NOMO-1 (cell line): ENCODE measurements at regions not wholly inside any gene's neighbourhood (a gene's known extent, or its start where the extent isn't known, plus 50 kb on each side); places are given as distances from the start of the nearest gene placed in this dataset.
"Not testable (repeated sequence)": the region's sequence is repeated elsewhere in the genome, so short reads cannot be mapped to it uniquely, and the experiment has no call there.

ENCODE experiments used
- DNase-seq, 2 experiments: peaks; one replicate each; lab custom pipeline; 2025; ENCODE audit not compliant: unreplicated experiment in 2 of 2; lab: John Stamatoyannopoulos, UW

DNA sequence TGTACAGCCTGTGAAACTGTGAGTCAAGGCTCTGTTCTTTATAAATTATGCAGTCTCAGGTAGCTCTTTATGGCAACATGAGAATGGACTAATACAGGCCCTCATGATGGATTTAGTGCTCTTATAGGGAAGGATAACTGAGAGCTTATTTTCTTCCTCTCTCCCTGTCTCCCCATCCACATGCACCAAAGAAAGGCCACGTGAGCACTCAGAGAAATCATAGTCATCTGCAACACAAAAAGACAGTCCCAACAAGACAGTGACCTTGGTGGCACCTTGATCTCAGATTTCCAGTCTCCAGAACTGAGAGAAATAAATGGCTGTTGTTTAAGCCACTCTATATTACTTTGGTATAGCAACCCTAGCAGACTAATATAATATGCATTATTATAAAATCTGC lies 2133.6 kb upstream of the ACO1 start:
- DNase-seq = no peak

DNA sequence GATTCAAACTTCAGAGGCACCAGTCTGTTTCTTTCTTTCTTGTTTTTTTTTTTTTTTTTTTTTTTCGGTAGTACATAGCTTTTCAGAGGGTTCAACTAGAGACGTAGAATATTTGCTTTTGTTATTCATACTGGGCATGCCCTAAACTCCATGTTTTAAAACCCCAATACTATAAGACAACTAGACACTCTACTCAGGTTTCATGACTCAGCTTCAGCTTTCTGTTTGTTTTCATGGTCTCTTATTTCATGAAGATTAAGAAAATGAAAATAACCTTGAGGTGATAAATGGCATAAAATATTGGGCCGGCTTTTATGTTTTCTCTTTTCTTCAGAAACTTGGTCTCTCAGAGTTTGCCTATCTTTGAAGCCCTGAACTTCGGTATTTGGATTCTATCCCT lies 2126.3 kb upstream of the ACO1 start:
- DNase-seq = no peak

DNA sequence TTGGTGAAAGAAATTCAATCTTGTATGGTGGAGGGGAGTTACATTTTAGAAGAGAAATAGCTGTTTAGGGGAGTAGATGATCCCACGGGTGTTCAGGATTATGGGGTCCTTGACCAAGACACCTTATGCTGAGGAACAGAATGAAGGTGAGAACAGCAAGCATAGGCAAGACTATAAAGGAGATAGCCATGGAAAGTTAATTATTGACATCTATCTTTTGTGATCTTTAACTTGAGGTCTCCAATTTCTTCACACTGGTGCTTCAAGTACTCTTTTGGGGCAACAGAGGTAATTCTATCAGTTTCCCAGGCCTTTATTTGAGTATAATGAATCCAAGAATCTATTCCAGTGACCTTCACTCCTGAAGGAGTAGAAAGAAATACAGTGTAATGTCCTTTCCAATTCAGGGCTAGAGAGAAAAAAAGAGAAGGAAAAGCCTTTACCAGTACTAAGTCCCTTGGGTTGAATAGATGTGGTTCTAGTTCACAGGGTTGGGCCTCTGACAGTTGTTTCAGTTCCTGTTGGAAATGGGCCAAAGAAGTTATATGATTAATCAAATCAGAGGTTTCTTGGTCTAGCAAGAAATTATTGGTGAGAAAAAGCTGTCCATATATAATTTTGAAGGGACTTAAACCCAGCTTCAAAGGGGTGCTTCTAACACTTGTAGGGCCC lies 2104.1 kb upstream of the ACO1 start:
- no peak for DNase-seq

DNA sequence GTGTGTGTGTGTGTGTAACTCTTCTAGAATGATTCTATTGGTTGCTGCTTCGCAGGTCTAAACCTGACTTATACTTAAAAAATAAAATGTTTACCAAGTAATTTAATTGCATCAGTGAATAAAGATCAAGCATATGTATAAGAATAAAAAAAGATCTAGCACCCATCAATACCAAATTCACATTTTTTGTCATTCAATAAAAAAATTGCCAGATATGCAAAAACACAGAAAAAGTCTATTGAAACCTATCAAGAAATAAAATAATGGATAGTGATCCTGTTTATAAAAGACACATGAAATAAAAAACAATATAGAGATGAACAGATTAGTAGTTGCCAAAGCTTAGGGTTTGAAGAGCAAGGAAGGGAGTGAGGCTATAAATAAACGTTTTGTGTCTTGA lies 2095.0 kb upstream of the ACO1 start:
- no peak for DNase-seq

DNA sequence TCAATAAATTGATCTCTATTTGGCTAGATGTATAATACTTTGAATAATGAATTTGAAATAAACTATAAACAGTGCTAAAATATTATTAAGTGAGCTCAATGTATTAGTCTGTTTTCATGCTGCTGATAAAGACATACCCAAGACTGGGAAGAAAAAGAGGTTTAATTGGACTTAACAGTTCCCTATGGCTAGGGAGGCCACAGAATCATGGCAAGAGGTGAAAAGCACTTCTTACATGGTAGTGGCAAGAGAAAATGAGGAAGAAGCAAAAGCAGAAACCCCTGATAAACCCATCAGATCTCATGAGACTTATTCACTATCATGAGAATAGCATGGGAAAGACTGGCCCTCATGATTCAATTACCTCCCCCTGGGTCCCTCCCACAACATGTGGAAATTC lies 2092.4 kb upstream of the ACO1 start:
- not testable (repeated sequence) for DNase-seq

DNA sequence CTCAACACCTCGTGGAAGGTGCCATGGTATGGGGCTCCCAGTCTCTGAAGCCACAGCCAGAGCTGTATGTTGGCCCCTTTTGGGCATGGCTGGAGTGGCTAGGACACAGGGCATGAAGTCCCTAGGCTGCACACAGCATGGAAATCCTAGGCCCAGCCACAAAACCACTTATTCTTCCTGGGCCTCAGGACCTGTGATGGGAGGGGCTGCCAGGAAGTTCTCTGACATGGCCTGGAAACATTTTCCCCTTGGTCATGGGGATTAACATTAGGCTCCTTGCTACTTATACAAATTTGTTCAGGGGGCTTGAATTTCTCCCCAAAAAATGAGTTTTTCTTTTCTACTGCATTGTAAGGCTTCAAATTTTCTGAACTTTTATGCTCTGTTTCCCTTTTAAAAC lies 2091.2 kb upstream of the ACO1 start:
- no peak for DNase-seq

DNA sequence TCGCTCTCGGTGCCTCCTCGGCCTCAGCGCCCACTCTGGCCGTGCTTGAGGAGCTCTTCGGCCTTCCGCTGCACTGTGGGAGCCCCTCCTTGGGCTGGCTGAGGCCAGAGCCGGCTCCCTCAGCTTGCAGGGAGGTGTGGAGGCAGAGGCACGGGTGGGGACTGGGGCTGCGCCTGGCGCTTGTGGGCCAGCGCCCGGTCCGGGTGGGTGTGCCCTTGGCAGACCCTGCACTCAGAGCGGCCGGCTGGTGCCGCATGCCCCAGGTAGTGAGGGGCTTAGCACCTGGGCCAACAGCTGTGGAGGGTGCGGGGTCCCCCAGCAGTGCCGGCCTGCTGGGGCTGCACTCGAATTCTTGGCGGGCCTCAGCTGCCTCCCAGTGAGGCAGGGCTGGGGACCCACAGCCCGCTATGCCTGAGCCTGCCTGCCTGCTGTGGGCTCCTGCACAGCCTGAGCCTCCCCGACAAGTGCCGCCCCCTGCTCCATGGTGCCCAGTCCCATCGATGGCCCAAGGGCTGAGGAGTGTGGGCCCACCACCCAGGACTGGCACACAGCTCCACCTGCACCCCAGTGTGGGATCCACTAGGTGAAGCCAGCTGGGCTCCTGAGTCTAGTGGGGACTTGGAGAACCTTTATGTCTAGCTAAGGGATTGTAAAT lies 2085.2 kb upstream of the ACO1 start:
- DNase-seq = no peak

DNA sequence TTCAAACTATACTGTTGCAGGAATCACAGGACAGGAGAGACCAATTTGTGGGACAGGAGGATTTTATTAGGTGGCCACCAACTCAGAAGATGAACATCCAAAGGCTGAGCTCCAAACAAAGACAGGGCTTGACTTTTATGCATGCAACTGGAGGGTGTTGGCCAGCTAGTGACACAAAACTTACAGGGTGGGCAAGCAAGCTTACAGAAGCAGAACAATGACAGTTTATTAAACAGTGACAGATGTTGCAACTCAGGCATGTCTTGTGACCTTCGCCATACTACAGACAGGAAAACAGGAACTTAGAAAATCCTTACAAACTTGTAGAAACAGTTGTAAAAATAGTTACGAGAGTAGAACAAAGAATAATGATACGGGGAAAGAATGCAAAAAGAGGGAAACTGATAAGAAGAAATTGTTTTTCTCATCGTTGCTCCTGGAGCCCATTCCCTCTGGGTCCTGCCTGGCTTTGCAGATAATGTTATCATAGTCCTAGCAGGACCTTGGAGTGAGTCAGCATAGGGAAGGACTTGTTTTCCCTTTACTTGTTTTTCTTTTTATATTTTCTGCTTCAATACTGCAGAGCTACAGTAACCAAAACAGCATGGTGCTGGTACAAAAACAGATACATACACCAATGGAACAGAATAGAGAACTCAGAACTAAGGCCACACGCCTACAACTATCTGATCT lies 2083.0 kb upstream of the ACO1 start:
- no peak for DNase-seq

DNA sequence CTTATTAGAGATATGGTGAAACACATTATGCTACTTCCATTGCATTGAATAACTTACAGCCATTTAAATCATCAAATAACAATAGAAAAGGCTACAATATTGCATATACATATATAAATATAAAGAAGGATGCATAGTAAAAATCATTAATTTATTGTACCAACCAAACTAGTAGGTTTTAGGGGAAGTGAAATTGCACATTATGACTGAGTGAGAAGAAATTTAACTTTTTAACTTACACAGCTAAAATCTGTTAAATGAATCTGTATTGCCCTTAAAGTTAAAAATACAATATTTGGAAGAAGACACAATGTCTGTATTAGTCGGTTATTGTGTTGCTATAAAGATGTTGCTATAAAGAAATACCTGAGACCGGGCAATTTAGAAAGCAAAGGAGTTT lies 2073.7 kb upstream of the ACO1 start:
- DNase-seq = no peak

DNA sequence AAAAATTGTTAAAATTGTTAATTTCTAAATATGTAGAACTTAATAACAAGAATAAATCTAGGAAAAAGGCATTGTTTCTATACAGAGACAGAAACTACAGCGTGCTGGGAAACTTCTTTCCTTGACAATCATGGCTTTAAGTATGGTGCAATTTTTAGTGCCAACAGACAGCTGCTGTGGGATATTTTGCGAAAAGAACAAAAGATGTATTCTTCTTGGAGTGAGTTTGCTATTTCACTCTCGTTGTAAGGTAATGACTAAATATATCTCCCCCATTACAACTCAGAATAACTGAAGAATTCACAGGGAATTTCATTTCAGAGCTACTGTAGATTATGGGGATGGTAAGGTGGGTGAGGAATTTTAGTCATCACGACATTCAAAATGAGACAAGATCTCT lies 2055.0 kb upstream of the ACO1 start:
- no peak for DNase-seq

DNA sequence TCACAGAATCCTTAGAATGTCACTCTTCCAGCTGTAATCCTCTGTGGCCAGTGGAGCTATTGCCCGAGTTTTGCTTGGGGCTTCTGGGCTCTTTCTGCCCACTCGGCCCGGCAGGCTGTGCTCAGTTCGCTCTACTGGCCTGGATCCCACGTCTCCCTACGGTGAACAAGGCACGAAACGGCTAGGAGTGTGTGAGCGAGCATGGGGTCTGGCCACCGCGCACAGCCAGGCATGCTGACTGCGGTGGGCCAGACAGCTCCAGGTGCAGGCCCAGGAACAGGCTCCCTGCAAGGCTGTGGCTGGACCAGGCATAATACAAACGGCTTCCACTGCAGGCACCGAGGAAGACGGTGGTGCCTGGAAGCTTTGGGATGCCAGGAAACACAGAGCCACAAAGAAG lies 2035.5 kb upstream of the ACO1 start:
- no peak for DNase-seq

DNA sequence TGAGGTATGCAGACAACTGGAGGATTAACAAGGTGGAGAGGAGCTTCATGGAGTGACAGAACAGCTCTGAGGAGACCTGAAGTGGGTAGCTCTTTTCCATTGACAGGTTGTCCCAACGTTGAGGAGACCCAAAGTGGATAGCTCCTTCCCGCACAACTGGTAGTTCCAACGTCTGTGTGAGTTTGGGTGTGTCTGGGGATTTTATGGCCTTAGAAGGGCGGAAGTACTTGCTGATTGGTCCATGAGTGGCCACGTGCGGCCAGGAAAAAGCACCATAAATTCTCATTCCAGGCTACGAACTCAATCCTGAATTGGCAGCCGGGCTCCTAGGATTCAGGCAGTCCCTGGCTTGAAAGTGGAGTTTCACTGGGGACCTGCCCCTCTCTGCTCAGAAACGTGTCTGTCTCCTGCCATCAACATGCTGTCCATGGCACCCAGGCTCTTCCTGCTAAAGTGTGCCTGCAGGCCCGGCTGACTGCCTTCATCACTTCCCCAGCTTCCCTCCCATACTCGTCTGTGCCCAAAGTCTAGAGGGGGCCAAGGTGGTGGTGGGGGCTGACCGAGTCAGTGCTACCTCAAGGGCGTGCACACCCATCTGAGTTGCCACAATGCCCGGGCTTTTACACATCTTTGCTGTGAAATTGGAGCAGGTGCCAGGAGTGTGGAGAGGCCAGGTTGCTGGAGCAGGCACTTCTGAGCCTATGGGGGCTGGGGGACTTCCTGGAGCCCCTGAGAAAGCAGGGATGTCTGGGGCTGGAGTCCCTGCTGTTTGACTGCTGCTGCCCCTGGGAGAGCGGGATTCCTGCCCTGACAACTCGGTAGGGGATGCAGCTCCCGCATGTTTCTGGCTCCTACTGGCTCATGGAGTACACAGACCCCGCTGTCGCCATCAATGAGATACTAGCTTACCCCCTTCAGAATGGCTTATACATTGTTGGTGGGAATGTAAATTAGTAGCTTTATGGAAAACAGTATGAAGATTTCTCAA lies 2034.6 kb upstream of the ACO1 start:
- DNase-seq = no peak

DNA sequence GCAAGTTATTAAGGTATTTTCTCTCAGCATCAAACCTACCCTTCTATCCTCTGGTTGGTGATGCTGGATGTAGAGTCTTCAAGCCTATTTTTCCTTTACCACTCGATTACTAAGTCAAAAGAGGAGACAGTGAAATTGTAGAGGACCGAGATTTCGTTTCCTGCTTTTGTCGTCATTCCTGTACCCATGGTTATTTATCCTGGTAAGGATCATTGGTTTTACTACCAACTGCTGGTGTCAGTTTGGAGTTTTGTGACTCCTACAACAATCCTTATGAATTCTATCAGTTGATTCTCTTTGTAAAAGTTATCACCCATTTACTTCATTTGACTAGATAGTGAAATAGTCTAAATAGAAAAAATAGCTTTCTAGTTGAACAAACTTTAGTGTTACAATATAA lies 2028.2 kb upstream of the ACO1 start:
- no peak for DNase-seq

DNA sequence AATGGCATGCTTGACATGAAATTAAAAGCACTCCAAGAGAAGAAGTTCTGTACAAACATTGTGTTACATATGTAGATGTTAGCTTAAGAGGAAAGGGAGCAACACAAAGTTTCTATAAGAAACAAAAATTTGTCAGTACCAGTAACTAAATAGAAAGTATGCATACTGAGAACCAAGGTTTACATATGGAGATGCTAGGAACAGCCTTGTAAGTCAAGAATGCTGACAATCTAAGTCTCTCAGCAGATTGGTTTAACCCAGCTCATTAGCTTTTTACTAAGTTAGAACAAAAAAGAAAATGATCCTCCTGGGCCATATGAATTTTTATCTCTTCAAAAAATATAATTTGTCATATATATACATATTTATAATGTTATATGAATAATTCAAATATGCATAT lies 2022.1 kb upstream of the ACO1 start:
- DNase-seq = no peak

DNA sequence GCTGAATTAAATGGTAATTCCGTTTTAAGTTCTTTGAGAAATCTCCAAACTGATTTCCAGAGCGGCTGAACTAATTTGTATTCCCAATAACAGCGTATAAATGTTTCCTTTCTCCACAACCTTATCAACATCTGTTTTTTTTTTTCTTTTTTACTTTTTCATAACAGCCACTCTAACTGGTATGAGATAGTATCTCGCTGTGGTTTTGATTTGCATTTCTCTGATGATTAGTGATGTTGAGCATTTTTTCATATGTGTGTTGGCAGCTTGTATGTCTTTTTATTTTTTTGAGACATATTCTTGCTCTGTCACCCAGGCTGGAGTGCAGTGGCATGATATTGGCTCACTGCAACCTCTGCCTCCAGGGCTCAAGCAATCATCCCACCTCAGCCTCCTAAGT lies 2018.3 kb upstream of the ACO1 start:
- not testable (repeated sequence) for DNase-seq

DNA sequence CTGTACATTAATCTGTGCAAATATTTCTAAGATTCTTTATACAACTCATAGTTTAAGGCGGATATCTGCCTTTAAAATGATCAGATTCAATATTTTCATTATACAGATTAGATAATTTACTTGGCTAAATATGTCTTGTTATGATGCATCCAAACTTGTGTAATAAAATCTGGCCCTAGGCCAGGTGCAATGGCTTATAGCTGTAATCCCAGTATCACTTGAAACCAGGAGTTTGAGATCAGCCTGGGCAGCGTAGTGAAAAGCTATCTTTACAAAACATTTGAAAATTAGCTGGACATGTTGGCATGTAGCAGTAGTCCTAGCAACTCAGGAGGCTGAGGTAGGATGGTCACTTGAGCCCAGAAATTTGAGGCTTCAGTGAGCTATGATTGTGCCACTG lies 2002.2 kb upstream of the ACO1 start:
- DNase-seq = no peak

DNA sequence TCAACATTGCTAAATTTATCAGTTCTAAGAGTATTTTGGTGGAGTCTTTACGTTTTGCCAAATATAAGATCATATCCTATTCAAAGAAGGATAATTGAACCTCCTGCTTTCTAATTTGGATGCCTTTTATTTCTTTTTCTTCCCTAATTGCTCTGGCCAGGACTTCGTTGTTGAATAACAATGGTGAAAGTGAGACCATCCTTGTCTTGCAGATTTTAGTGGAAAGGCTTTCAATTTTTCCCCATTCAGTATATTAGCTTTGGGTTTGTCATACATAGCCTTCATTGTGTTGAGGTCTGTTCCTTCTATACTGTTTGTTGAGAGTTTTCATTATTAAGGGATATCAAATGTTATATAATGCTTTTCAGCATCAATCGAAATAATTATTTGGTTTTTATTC lies 1974.2 kb upstream of the ACO1 start:
- DNase-seq = no peak

DNA sequence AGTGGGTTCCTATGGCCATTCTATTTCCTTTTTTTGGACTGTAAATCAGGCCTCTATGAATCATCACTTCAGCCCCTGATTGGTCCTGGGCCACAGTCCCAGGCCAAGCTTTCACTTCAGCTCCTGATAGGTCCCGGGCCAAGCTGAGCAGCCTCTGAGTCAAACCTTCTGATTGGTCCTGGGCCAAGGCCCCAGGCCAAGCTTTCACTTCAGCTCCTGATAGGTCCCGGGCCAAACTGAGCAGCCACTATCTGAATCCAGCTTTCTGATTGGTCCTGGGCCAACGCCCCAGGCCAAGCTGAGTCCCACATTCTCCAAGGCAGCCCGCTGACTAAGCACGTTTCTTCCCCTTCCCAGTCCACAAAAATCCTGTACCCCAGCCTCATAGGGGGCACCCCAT lies 1972.9 kb upstream of the ACO1 start:
- no peak for DNase-seq

DNA sequence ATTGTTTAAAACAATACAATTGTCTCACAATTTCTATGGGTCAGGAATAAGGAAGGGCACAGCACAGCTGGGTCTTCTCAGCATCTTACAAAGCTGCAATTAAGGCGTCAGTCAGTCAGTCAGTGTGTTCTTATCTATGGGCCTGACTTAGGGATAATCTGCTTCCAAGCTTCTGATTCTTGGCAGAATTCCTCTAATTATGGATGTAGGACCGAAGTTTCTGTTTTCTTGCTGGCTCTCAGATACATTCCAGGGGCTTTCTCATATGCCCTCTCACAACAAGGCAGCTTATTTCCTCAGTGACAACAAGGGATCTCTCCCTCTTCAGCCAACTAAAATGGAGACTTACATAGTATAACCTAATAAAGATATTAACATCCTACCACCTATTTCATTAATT lies 1925.3 kb upstream of the ACO1 start:
- no peak for DNase-seq

DNA sequence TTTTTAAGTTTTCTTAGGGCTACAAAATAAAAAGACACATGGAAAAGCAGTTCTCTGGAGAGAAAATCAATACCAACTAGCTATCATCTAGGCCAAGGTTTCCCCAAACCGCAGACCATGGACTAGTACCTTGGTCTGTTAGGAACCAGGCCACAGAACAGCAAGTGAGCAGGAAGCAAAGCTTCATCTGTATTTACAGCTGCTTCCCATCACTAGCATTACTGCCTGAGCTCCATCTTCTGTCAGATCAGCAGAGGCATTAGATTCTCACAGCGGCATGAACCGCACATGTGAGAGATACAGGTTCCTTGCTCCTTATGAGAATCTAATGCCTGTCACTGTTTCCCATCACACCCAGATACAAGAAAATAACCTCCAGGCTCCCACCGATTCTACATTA lies 1907.6 kb upstream of the ACO1 start:
- no peak for DNase-seq

DNA sequence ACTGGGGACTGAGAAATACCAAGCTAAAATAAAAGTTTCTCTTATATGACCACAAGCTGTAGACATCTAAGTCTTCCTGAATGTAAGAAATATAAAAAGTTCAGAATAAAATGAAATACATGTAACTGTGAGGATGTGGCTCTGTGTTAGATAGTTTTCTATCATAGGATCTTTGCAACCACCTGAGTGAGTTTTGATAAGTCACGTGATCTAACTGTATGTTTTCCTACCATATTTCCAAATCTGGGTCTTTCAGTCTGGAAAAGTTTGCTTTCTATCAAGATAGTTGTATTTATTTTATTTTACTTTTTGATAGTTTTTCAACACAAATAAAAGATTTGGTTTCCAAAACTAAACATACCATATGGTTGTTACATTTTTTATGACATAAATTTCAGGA lies 1905.8 kb upstream of the ACO1 start:
- no peak for DNase-seq
